Caco-2 (cell line): ENCODE measurements at regions not wholly inside any gene's neighbourhood (a gene's known extent, or its start where the extent isn't known, plus 50 kb on each side); places are given as distances from the start of the nearest gene placed in this dataset.

ENCODE experiments used
- BruUV-seq: library from RNA; stranded (reverse); fragments of 400-500 nt; replicated peaks from 2 replicates; lab custom pipeline; 2021; lab: Mats Ljungman, UMichigan
- CTCF ChIA-PET: fragments of 300-600 bp; sonication (Branson Sonifier 250); formaldehyde crosslinking; loops from one replicate; lab custom pipeline; 2022; ENCODE audit warnings: antibody characterized with exemption; lab: Charles Lee
- POLR2A ChIA-PET: fragments of 300-600 bp; sonication (Branson Sonifier 250); formaldehyde crosslinking; loops from one replicate; lab custom pipeline; 2022; ENCODE audit warnings: antibody characterized with exemption; lab: Charles Lee
- DNase-seq, 2 experiments: peaks; one replicate each; pipeline versions ENCODE4 v3.0.0 to v3.0.0-alpha.2; 2020 to 2022
- H3K27me3 ChIP-seq: replicated peaks from 2 replicates; pipeline ENCODE4 v1.6.0; 2011; ENCODE audit warnings: low read length; ENCODE audit not compliant: control insufficient read depth, insufficient read depth
- H3K36me3 ChIP-seq: 2 replicates; pipeline ENCODE4 v1.5.1; 2011; ENCODE audit warnings: low read length; ENCODE audit not compliant: control insufficient read depth, insufficient read depth
- H3K4me1 ChIP-seq: fragments of 250-450 bp; sonication (Bioruptor Pico); 2 replicates; pipeline ENCODE4 v1.5.1; 2020; ENCODE audit warnings: mild to moderate bottlenecking
- H3K4me3 ChIP-seq: 2 replicates; pipeline ENCODE4 v1.5.1; 2011; ENCODE audit warnings: low read depth, mild to moderate bottlenecking, control low read depth, low read length
- H3K9me3 ChIP-seq: fragments of 250-450 bp; sonication (Bioruptor Pico); 2 replicates; pipeline ENCODE4 v1.5.1; 2020; ENCODE audit warnings: mild to moderate bottlenecking, moderate library complexity
- H3K27ac Mint-ChIP-seq: one replicate; pipeline ENCODE4 v1.8.0; 2022; ENCODE audit warnings: mixed read lengths; ENCODE audit not compliant: unreplicated experiment
- H3K27me3 Mint-ChIP-seq: one replicate; pipeline ENCODE4 v1.8.0; 2022; ENCODE audit warnings: mixed read lengths; ENCODE audit not compliant: insufficient read depth, unreplicated experiment
- H3K36me3 Mint-ChIP-seq: one replicate; pipeline ENCODE4 v1.8.0; 2022; ENCODE audit warnings: mild to moderate bottlenecking, mixed read lengths; ENCODE audit not compliant: insufficient read depth, unreplicated experiment
- H3K4me1 Mint-ChIP-seq: one replicate; pipeline ENCODE4 v1.8.0; 2022; ENCODE audit warnings: low read depth, mixed read lengths; ENCODE audit not compliant: unreplicated experiment
- H3K4me3 Mint-ChIP-seq: one replicate; pipeline ENCODE4 v1.8.0; 2022; ENCODE audit warnings: mild to moderate bottlenecking, moderate library complexity, mixed read lengths; ENCODE audit not compliant: unreplicated experiment
- H3K9me3 Mint-ChIP-seq: one replicate; pipeline ENCODE4 v1.8.0; 2022; ENCODE audit warnings: mixed read lengths; ENCODE audit not compliant: unreplicated experiment
- intact Hi-C: fragments of 100-400 bp; cut with micrococcal nuclease; formaldehyde crosslinking; loops from one replicate; pipeline ENCODE4 v1.10.0; 2022; ENCODE audit not compliant: unreplicated experiment
- TF ChIP-seq, protein P1 (sequence below), 2 experiments: fragments of 200-600 bp in 1 of 2; IDR thresholded peaks; 1 replicate in 1 of 2; 2 replicates in 1 of 2; pipeline versions ENCODE4 v1.5.1 to v1.8.0; 2011 to 2022; ENCODE audit warnings: antibody characterized with exemption in 1 of 2, control low read depth in 1 of 2, inconsistent platforms in 1 of 2, low read depth in 1 of 2, low read length in 1 of 2, mild to moderate bottlenecking in 1 of 2, moderate library complexity in 1 of 2; ENCODE audit not compliant: insufficient read depth in 1 of 2, severe bottlenecking in 1 of 2, unreplicated experiment in 1 of 2

DNA sequence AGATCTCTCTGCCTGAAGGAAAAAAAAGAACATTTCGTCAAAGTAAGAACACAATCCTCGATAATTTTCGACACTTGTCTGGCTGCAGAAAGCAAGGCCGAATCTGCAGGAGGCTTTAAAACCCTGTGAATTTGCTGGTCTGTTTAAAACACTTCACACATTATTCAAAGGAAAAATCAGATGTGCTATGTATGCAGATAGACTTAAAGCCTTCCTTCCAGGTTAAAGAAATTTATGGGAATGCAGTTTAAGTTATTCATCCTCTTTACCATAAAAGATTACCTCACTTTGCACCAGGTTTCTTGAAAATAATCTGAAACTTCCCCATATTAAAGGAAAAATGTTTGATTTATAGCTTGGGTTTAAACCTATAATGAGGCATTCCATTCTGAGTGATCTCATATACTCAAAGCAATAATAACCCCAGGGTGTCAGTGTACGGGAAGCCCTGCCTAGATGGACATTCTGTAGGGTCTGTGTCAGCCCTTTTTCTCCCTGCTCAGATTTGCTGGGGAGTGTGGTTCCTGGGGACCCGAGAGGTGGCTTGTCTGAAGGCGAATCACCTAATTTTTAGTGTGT, 323.5 kb upstream of the SLC24A2 start:
- Mint-ChIP-seq H3K4me1 (no peaks in the 10 kb centered on the region), H3K4me3 (no peak overlapping the region), H3K27me3 (no peaks in the 10 kb centered on the region), H3K27ac (no peak overlapping the region), H3K9me3 (peaks cover 25% of the 10 kb centered on the region), H3K36me3 (no peaks in the 10 kb centered on the region)
- Histone ChIP-seq H3K9me3 (peaks cover 3% of the 10 kb centered on the region; the same call in 1 of the 2 replicates), H3K27me3 (no peaks in the 10 kb centered on the region), H3K4me1 (no peaks in the 10 kb centered on the region), H3K36me3 (no peaks in the 10 kb centered on the region), H3K4me3 (no peak overlapping the region)
- no peak for DNase-seq
- BruUV-seq: no TSS peak
- ChIA-PET CTCF (no interaction called here), POLR2A (no interaction called here)
- TF ChIP-seq, protein P1, sequence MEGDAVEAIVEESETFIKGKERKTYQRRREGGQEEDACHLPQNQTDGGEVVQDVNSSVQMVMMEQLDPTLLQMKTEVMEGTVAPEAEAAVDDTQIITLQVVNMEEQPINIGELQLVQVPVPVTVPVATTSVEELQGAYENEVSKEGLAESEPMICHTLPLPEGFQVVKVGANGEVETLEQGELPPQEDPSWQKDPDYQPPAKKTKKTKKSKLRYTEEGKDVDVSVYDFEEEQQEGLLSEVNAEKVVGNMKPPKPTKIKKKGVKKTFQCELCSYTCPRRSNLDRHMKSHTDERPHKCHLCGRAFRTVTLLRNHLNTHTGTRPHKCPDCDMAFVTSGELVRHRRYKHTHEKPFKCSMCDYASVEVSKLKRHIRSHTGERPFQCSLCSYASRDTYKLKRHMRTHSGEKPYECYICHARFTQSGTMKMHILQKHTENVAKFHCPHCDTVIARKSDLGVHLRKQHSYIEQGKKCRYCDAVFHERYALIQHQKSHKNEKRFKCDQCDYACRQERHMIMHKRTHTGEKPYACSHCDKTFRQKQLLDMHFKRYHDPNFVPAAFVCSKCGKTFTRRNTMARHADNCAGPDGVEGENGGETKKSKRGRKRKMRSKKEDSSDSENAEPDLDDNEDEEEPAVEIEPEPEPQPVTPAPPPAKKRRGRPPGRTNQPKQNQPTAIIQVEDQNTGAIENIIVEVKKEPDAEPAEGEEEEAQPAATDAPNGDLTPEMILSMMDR (IDR thresholded peaks at IDR 0.05; ENCODE audit: insufficient read depth in 1 of 2, low read depth in 1 of 2, low read length in 1 of 2, severe bottlenecking in 1 of 2, unreplicated experiment in 1 of 2): no peak
- intact Hi-C loops: no loop called here

DNA sequence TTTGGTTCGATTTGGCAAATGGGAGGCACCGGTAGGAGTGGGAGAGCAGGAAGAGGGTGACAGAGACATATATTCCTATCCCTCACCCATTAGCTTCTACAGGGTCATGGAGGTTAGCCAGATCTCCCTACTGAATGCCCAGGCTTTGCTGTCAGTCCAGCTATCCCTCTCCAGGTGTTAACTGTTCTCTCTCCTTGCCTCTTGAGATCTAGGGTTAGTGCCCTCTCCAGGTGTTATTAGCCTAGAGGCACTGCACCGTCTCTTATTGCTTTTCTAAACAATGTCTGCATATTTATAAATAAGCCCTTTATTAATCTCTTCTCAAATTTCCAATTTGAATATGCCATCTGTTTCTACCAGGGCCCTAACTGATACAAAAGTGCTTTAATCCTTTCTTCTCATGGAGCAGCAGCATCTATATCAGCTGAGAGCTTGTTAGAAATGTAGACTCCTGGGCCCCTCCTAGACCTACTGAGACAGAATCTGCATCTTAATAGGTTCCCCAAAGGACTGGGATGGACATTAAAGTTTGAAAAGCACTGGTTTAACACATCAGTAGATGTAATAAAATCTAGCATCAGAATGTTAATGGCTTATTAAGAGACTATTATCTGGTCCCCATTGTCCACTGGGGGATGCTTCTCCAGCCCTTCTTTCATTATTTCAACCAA, 322.5 kb upstream of the SLC24A2 start:
- Mint-ChIP-seq H3K27me3 (no peaks in the 10 kb centered on the region), H3K36me3 (no peaks in the 10 kb centered on the region), H3K4me1 (no peaks in the 10 kb centered on the region), H3K9me3 (peaks cover 18% of the 10 kb centered on the region), H3K27ac (no peak overlapping the region), H3K4me3 (no peak overlapping the region)
- Histone ChIP-seq H3K4me1 (no peaks in the 10 kb centered on the region), H3K9me3 (peaks cover 3% of the 10 kb centered on the region; the same call in 1 of the 2 replicates), H3K27me3 (no peaks in the 10 kb centered on the region), H3K36me3 (no peaks in the 10 kb centered on the region), H3K4me3 (no peak overlapping the region)
- intact Hi-C loops: no loop called here
- ChIA-PET POLR2A (no interaction called here), CTCF (no interaction called here)
- TF ChIP-seq, protein P1 (IDR thresholded peaks at IDR 0.05; ENCODE audit: insufficient read depth in 1 of 2, low read depth in 1 of 2, low read length in 1 of 2, severe bottlenecking in 1 of 2, unreplicated experiment in 1 of 2): no peak
- no peak for DNase-seq
- no TSS peak for BruUV-seq

DNA sequence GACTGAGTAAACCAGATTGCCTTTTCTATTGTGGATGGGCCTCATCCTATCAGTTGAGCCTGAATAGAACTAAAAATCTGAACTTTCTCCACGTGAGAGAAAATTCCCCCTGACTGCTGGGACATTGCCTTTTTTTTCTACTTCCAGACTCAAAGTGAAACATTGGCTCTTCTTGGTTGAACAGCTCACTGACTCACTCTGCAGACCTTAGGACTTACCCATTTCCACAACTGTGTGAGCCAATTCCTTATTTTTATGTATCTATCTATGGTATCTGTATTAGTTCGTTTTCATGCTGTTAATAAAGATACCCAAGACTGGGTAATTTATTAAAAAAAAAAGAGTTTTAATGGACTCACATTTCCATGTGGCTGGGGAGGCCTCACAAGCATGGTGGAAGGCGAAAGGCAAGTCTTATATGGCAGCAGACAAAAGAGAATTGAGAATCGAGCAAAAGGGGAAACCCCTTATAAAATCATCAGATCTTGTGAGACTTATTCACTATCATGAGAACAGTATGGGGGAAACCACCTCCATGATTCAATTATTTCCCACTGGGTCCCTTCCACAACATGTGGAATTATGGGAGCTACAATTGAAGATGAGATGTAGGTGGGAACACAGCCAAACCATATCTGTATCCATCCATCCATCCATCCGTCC, 306.7 kb upstream of the SLC24A2 start:
- no peaks in the 10 kb centered on the region for H3K4me1 Mint-ChIP-seq
- no peaks in the 10 kb centered on the region for H3K4me1 ChIP-seq
- H3K36me3 Mint-ChIP-seq: no peaks in the 10 kb centered on the region
- H3K27me3 Mint-ChIP-seq: no peaks in the 10 kb centered on the region
- H3K27ac Mint-ChIP-seq: no peak overlapping the region
- H3K27me3 ChIP-seq: no peaks in the 10 kb centered on the region
- TF ChIP-seq, protein P1 (IDR thresholded peaks at IDR 0.05; ENCODE audit: insufficient read depth in 1 of 2, low read depth in 1 of 2, low read length in 1 of 2, severe bottlenecking in 1 of 2, unreplicated experiment in 1 of 2): no peak
- intact Hi-C loops: no loop called here
- H3K9me3 ChIP-seq: no peaks in the 10 kb centered on the region; the same call in 1 of the 2 replicates
- ChIA-PET POLR2A (no interaction called here), CTCF (no interaction called here)
- H3K4me3 ChIP-seq: no peak overlapping the region
- no peak for DNase-seq
- no peaks in the 10 kb centered on the region for H3K9me3 Mint-ChIP-seq
- no peak overlapping the region for H3K4me3 Mint-ChIP-seq
- H3K36me3 ChIP-seq: no peaks in the 10 kb centered on the region
- BruUV-seq: no TSS peak
